GM18520 (cell line): ENCODE measurements at regions not wholly inside any gene's neighbourhood (a gene's known extent, or its start where the extent isn't known, plus 50 kb on each side); places are given as distances from the start of the nearest gene placed in this dataset.
"Not testable (repeated sequence)": the region's sequence is repeated elsewhere in the genome, so short reads cannot be mapped to it uniquely, and the experiment has no call there.

Experiments
- ATAC-seq: cut with Tn5 transposase; IDR thresholded peaks from one replicate; pipeline ENCODE4 v1.9.1; 2021; ENCODE audit not compliant: unreplicated experiment

- ATAC-seq, result not testable (repeated sequence)
Observed at GRCh38 chr17:16844669-16845068, 127.2 kb downstream of the TNFRSF13B start.

- ATAC-seq, result not testable (repeated sequence)
Observed at GRCh38 chr17:16843511-16843910, 128.4 kb downstream of the TNFRSF13B start.

GRCh38 chr17:16842346-16842745 is 129.6 kb downstream of the TNFRSF13B start:
- ATAC-seq, result not testable (repeated sequence)

GRCh38 chr17:16841896-16842295 is 130.0 kb downstream of the TNFRSF13B start:
- not testable (repeated sequence) for ATAC-seq

- ATAC-seq, result not testable (repeated sequence)
Observed at GRCh38 chr17:16840219-16840618, 131.7 kb downstream of the TNFRSF13B start.

GRCh38 chr17:16839242-16840175 is 132.4 kb downstream of the TNFRSF13B start:
- not testable (repeated sequence) for ATAC-seq

- ATAC-seq, result not testable (repeated sequence)
Observed at GRCh38 chr17:16838795-16839194, 133.1 kb downstream of the TNFRSF13B start.

- ATAC-seq, result not testable (repeated sequence)
Observed at GRCh38 chr17:16838287-16838686, 133.6 kb downstream of the TNFRSF13B start.

GRCh38 chr17:16837468-16838266 is 134.3 kb downstream of the TNFRSF13B start:
- ATAC-seq, result not testable (repeated sequence)

- ATAC-seq, result not testable (repeated sequence)
Observed at GRCh38 chr17:16836315-16836915, 135.5 kb downstream of the TNFRSF13B start.

- not testable (repeated sequence) for ATAC-seq
Observed at GRCh38 chr17:16833517-16833916, 138.4 kb downstream of the TNFRSF13B start.

GRCh38 chr17:16832853-16833252 is 139.1 kb downstream of the TNFRSF13B start:
- not testable (repeated sequence) for ATAC-seq

GRCh38 chr17:16832206-16832605 is 139.7 kb downstream of the TNFRSF13B start:
- not testable (repeated sequence) for ATAC-seq

- not testable (repeated sequence) for ATAC-seq
Observed at GRCh38 chr17:16830770-16831169, 140.7 kb downstream of the CCDC144A start.

GRCh38 chr17:16830219-16830618 is 140.2 kb downstream of the CCDC144A start:
- not testable (repeated sequence) for ATAC-seq
